ENCODE measurements at regions not wholly inside any gene's neighbourhood (a gene's known extent, or its start where the extent isn't known, plus 50 kb on each side); places are given as distances from the start of the nearest gene placed in this dataset.
"Not testable (repeated sequence)": the region's sequence is repeated elsewhere in the genome, so short reads cannot be mapped to it uniquely, and the experiment has no call there.

DNA sequence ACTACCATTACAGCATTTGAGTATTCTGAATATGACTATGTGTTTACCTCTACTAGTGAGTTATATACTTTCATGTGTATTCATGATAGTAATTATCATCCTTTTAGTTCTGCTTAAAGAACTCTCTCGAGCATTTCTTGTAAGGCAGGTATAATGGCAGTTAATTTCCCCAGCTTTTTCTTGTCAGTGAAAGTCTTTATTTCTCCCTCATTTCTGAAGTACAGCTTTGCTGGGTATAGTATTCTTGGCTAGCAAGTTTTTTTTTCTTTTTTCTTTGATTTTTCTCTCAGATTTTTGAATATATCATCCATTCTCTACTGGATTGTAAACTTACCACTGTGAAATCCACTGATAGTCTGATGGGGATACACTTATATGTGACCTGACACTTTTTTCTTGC, 165.9 kb upstream of the ARHGAP5 start:
- no peak for DNase-seq

DNA sequence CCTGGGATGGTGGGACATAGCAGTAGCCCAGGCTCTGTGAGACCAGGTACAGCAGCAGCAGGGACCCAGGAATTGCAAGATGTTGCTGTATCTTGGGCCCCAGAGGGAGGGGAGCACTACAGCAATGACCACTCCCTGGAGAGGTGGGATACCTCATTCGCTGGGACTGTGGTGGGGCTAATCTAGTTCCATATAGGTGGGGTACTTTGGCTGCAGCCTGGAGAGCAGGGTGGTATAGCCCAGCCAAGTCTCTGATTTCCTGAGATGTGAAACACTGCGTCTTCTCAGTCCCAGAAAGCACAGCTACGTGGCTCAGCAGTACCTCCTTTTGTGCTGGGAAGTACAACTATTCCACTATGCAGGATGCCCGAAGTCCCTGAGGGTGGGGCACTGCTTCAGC, 163.7 kb upstream of the ARHGAP5 start:
- no peak for DNase-seq

DNA sequence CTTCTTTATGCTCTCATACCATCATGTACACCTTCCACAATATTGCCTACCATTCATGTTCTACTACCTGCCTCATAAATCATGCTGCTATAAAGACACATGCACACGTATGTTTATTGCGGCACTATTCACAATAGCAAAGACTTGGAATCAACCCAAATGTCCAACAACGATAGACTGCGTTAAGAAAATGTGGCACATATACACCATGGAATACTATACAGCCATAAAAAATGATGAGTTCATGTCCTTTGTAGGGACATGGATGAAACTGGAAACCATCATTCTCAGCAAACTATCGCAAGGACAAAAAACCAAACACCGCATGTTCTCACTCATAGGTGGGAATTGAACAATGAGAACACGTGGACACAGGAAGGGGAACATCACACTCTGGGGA, 158.8 kb upstream of the ARHGAP5 start:
- DNase-seq = not testable (repeated sequence)

DNA sequence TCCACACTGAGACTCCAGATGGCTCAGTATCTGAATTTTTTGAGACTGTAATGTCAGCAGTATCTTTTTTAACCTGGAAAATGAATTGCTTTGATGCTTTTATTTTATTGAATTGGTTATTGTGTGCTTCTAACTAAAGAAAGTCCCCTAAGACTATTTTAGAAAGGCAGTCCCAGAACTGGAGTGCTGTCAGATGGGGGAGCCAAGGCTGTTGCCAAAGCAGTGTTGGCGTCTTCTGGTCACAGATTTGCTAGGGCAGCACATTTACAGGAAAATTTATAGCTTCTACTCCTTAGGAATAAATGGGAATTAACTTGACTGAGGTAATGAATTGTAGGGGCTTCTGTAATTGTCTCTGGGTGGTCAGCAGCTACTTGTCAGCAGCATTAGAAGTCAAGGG, 157.1 kb upstream of the ARHGAP5 start:
- no peak for DNase-seq

DNA sequence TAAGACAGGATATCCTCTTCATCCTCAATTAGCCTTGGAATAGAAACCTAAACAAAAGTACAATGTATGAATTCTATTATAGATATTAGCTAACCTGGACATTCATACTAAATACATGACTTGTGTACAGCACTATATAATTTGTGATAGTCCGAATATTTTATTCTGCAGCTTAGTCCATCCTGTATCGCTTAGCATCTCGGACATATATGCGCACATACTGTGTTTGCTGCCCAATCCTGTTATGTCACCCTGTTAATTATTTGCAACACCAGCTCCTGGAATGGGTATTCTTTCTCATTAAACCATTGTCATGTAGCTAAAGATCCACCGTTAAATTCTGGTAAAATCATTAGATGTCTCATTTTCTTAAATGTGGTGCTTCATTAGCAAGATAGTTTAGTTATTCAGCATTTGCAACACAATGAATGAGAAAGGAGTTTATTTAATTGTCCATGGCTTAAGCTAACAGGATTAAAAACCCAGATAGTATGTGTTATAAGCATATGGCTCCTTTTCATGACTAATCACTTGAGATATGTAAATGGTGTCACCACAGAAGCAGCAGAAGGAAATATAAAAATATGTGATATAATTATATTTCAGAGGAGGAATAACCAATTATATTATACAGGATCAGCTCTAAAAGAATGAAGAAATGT, 156.0 kb upstream of the ARHGAP5 start:
- no peak for DNase-seq

DNA sequence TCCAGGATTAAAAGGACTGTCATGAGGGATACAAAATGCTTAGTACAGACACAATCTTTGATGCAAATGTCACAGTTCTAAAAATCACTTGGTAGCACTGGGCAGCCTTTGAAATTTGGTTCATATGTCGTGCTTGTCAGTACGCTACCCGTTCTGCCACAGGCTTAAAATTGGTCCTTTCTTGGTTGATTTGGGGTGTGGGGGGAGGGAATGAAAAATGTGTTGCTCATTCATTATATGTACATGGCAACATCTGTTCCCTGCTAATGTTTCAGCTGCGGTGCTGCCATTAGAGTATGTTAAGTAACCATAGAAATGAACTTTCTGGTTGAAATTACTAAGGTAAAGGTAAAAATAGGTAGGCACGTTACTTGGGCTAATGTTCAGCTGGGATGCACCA, 155.4 kb upstream of the ARHGAP5 start:
- DNase-seq = no peak

DNA sequence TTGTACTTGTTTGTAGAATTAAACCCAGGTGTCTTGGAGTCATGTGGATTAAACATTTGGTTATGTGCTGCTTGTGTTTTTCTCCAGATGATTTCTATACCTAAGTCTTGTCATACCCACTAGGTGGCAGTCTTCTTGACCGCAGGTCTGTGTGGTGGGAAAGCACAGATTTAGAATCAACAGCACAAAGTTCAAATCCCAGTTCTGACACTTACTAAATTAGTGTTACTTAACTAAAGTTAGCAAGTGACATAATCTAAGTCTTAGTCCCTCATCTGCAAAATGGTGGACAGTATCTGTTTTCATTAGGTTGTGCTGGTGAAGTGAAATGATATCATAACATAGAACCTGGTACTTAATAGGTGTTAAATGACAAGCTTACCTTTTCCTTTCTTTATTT, 151.0 kb upstream of the ARHGAP5 start:
- DNase-seq = peak; percentile 20 to 59 (median 50)

DNA sequence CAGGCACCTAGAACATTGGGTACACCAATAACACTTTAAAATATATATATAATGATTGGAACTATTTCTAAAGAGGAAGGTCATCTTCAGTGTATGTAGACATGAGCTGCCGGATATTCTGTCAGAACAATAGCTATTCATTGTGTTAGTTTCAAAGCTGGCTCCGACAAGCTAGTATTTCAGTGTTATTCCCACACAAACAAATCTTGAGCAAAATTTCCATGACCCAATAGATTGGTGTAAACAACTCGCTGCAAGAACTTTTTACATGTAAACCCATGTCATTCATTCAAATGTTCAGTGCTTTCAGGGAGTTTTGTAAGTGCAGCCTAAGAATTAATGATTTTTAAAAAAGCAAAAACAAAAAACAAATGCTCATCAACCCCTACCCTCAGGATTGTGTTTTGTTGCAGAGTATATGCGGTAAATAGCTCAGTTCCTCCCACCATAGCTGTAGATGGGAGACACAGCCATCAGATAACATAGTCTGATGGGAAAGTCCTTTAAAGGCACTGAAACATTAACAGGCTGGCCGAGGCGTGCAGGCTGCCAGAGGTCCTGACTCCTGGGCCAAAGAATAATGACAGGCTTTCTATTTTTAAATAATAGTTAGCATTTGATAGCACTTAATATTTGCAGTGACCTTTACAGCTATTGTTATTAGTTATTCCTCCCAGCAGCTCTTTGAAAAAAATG, 150.3 kb upstream of the ARHGAP5 start:
- DNase-seq = no peak

DNA sequence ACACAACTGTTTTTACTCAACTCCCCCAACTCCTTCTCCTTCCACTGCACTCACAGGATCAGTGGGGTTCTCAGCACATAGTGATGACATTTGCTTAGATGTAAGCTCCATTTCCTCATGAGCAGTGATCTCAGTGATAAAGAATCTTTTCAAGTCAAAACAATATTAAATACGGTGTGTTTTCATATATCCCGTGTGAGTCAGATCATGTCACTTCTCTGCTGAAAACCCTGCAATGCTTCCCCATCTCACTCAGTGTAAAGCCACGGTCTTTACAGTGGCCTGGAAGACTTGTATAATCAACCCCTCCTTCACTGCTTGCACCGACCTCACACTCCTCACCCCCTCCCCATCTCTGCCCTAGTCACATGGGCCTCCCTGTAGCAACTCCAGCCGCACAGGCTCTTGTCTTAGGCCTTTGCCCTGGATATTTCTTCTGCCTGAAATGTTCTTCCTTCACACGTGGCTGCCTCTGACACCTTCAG, 149.7 kb upstream of the ARHGAP5 start:
- DNase-seq = peak in 1 of 3 experiments; percentile 43

DNA sequence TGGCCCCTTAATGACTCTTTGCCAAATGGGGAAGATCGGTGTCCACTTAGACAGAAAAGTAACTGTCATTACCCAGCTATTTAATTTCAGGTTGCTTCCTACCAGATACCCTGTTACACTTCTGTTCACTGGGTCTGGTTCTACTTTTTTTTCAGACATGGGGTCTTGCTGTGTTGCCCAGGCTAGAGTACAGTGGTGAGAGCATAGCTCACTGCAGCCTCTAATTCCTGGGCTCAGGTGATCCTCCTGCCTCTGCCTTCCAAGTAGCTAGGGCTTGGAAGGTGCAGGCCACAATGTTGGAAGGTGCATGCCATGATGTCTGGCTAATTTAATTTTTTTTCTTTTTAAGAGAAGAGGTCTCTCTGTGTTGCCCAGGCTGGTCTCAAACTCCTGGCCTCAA, 147.0 kb upstream of the ARHGAP5 start:
- no peak for DNase-seq

DNA sequence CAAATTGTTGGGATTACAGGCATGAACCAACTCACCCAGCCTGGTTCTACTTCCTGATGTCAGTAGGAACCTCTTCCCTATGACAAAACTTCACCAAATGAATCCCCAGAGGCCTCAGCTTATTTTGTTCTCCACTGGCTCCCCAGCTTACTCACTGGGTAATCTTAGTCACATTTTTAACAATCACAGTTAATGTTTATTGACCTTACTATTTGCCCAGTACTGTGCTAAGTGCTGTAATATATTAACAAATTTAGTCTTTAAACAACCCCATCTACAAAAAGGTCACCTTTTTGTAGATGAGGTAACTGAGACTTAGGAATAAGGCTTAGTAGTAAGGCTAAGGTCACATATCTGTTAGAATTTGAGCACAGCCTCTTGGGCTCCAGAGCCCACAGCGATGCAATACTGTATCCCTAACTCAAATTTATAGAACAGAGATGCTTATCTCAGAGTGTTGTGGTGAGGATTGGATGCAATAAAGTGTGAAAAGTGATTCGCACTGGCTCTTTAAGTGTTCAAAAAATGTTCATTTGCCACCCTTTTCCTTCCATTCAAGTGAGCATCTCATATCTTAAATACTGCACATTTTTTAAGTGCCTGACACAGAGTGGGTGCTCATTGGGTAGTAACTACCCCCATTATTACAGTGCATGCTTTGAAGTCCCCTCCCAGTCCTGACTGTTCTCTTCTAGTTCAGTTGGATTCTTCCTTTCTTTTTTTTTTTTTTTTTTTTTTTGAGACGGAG, 146.4 kb upstream of the ARHGAP5 start:
- DNase-seq = no peak

DNA sequence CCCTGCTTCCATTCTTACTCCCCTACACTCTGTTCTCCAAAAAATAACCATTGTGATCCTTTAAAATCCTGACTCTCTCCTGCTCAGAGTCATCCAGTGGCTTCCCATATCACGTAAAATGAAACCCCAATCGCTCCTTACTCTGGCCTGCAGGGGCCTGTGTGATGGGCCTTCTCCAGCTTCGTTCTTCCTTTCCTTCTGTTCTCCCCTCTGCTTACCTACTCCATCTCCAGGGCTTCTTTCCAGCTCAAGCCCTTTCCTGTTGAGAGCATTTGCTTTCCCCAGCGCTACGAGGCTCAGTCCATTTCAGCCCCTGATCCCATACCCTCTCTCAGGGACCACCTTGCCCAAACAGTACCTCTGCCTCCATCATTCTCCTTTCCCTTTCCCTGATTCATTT, 144.4 kb upstream of the ARHGAP5 start:
- no peak for DNase-seq

DNA sequence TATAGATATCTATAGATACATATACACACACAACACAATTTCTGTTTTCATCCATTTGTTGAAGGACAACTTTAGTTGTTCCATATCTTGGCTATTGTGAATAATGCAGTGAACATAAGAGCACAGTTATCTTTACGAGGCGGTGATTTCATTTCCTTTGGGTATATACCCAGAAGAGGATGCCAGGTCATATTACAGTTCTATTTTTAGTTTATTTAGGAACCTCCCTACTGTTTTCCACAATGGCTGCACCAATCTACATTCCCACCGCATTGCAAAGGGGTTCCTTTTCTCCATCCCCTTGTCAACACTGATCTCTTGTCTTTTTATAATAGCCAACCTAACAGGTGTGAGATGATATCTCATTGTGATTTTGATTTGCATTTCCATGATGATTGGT, 143.4 kb upstream of the ARHGAP5 start:
- peak in 2 of 3 experiments; percentile 30 to 31 for DNase-seq

DNA sequence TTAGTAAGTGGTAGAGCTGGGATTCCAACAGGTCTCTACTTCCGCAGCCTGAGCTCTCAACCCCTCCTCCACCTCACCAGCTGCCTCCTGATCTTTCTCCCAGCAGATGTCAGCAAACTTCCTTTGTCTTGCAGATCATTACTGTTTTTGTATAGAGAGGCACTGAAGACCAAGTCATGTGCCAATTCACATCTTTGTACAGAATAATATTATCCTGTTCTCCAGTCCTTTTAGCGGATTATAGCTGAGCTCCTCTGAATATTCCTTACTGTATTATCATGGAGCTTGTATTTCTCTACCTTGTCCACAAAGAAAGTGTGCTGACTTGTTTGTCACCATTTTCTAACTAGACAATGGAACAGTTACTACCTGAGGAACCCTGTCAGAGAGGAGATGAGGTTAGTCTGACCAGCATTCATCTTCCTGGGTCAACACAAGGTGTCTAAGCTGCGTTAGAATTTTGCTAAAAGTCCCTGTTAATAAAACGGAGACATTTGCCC, 142.3 kb upstream of the ARHGAP5 start:
- peak; percentile 45 to 86 (median 65) for DNase-seq

DNA sequence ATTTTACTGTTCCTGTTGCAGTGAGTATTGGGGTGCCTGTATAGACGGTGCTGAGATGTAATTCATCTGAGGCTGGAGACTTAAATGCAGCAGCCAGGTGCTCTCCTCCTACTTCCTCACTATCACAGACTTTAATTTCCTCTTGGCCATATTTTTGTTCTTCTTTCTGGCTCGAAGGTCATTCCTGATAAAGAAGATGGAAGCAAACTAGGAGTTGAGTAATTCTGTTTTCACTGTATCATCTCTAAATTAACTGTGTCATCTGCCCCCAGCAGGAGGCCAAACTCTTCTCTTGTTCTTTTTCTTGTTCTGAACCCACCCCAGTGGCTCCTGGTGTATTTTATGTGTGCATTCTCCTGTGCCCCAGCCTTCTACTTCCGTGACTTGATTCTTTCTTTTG, 141.7 kb upstream of the ARHGAP5 start:
- DNase-seq = peak in 1 of 3 experiments; percentile 7

DNA sequence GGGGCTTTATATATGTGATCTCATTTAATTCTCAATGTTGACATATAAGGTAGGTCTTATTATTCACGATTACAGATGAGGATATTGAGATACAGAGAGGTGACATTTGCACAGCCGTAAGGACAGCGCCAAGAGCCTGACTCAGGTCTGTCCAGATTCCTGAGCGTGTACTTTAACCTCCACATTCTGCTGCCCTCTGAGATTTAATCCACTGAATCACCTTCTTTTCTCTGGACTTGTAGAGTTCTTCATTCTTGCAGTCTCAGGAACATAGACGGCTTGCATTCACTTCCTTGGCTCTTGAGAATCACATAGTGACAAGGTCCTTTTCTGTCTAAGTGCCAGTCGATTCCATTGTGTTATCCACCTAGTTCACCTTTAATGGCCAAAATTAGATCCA, 141.0 kb upstream of the ARHGAP5 start:
- DNase-seq = no peak

DNA sequence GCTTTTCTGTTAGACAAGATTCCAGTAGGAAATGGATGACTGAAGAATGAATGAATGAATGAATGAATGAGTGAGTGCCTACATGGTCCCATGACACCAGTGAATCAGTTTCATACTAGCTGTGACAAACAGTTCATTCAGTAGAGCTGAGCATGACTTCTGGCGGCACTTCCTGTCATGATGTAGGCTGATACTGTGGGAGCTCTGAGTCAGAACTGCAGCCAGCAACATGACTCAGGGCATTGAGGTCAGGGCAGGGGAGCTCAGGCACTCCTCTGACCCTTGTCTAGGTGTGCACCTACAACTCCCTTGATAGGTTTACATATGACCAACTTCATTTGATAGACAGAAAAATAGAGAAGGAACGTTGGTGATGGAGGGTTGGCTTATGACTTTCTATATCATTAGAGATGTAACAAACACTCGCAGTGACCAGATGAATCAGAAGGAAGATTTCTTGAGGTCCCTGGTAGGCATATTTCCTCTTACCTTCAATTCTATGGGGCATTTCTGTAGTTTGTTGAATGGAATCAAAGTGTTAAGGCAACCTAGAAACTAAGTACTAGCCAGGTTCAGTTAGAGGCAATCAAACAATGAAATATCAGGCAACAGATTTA, 139.3 kb upstream of the ARHGAP5 start:
- no peak for DNase-seq

DNA sequence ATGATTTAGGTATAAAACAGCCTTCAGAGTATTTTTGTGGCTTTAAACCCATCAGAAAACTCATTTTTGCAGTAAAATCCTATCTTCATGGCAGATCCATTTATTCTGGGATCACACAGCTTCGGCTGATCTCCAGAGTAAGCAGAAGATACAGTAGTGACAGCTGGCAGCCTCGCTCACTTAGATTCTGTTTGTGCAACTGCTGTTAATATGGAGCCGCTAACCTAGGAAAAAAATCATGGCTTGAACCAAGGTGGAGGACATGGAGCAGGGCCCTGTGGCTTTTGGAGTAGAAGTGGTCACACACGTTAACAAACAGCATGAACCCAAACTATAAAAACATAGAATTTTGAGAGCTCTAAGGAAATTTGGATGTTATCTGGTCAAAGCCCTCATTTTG, 137.2 kb upstream of the ARHGAP5 start:
- peak in 1 of 3 experiments; percentile 13 for DNase-seq

DNA sequence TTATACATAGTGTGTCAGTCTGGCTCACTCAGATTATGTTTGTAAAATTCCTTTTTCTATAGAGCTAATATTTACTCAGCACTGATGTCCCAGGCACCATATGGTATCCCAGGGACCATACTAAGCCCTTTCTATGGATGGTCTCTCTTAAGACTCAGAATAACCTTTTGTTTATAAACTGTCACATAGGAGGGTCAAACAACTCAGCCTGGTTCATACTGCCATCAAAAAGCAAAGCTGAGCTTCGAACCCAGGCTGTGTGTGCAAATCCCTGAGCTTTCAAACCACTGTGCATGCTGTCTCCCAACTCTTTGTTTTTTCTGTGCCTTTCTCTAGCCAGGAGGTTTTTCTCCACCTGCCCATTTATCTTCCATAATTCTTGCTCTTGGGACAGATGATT, 135.6 kb upstream of the ARHGAP5 start:
- DNase-seq = no peak

DNA sequence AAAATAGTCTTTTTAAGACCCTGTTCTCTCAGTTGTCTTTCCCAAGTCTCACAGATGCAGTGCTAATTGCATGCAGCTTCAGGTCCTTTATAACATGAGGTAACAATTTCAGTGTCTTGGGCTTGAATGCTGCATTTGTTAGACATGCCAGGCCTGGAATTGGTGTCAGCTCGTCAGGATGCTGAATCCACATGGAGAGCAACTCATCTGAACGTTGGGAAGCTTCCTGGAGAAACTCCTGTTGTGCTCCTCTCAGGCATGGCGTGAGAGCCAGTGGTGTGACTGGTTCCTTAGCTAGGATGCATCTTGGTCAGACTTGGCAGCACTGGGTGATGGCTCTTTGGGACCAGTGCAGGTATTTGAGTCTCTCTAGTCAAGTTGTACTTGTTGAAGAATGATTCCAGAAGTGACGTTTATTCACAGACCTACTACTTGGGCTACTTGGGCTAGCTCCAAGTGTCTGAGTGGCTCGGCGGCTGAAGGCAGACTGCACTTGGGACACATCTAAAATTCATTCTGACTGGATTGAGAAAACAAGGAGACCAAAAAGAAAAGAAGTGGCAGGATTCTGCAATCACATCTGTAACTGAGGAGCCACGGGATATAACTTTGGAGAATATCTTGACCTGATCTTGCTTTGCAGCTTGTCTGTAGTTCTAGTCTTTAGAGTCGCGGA, 134.8 kb upstream of the ARHGAP5 start:
- DNase-seq = no peak

DNA sequence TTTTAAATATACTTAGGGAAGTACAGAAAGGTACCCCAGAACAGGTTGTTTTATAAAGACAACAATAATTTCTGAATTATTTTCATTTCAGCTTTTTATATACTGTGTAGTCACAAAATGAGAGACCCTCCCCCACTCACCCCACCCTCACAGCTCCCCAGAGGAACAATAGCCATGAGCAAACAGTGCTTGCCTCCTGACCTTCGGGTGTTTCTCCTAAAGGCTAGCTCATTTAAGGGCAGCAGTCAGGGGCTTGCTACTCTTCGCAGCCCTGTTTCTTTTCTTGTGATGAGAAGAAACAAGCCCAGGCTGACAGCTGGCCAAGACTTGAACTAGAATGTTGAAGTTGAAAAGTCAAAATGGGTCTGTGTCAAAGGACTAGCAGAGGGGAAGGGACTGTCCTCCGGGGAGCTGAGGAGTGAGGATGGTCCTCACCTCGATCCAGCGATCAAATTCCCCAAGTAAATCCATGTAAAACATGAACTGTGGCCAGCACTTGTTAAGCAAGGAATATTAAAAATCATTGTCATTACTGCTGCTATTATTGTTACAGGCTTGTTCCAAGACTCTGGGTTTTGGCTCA, 133.8 kb upstream of the ARHGAP5 start:
- DNase-seq = no peak

DNA sequence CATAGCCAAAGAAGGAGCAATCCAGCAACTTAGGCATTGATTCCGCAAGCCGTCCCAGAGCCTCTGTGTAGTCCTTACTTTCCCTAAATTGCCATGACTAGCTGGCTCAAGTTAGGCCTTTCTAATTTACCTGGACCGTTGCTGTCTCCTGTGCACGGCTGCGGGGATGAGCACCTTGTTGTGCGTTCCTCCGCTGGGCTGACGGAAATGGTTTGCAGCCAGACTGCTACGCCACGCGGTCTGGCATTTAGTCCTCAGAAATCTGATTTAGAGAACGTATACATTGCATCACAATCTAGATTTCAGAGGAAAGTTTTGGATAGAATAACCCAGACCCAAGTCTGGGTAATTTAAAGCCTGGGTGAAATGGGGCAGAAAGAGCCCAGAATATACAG, 133.2 kb upstream of the ARHGAP5 start:
- DNase-seq = no peak

Measured in NCI-H1417 (cell line).